ENCODE measurements at regions not wholly inside any gene's neighbourhood (a gene's known extent, or its start where the extent isn't known, plus 50 kb on each side); places are given as distances from the start of the nearest gene placed in this dataset.

DNA sequence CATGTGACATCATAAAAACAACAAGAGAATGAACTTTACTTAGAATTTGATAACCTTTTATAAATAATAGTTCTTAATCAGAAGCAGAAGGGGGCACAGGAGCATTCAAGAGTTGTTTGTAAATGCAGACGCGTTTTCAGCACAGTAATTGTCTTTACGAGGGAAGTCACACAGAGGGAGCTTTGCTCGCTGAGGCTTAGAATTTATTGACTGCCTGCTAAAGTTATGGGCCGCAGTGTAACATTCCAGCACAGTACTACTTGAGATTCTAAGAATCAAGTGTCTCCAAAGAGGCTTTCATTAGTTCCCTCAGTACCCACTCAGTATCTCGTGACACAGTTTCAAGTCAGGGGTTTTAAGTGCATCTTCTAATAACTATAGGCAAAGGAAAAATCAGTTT is 288.7 kb downstream of the NR2F2 start:
- no peaks in the 10 kb centered on the region for H3K9me1 ChIP-seq (ENCODE audit: control insufficient read depth, extremely low read depth, insufficient read depth, low read length)
- H3K36me3 ChIP-seq (ENCODE audit: control insufficient read depth in 2 of 2, extremely low read depth in 1 of 2, insufficient read depth in 2 of 2, low read length in 2 of 2), result no peaks in the 10 kb centered on the region
- no peak overlapping the region for H3K4me3 ChIP-seq (ENCODE audit: control insufficient read depth in 2 of 3, extremely low read depth in 1 of 3, insufficient read depth in 2 of 3, low read depth in 1 of 3, low read length in 3 of 3)
- TF ChIP-seq, protein P1, sequence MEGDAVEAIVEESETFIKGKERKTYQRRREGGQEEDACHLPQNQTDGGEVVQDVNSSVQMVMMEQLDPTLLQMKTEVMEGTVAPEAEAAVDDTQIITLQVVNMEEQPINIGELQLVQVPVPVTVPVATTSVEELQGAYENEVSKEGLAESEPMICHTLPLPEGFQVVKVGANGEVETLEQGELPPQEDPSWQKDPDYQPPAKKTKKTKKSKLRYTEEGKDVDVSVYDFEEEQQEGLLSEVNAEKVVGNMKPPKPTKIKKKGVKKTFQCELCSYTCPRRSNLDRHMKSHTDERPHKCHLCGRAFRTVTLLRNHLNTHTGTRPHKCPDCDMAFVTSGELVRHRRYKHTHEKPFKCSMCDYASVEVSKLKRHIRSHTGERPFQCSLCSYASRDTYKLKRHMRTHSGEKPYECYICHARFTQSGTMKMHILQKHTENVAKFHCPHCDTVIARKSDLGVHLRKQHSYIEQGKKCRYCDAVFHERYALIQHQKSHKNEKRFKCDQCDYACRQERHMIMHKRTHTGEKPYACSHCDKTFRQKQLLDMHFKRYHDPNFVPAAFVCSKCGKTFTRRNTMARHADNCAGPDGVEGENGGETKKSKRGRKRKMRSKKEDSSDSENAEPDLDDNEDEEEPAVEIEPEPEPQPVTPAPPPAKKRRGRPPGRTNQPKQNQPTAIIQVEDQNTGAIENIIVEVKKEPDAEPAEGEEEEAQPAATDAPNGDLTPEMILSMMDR (optimal IDR thresholded peaks at IDR 0.05 in 1 of 3, IDR thresholded peaks at IDR 0.05 in 1 of 3, conservative IDR thresholded peaks at IDR 0.05 in 1 of 3; ENCODE audit: extremely low read depth in 1 of 3, insufficient read depth in 2 of 3, low read length in 3 of 3), result no peak
- TF ChIP-seq EZH2 (IDR thresholded peaks at IDR 0.05; ENCODE audit: low read length), result no peak
- H2AFZ ChIP-seq (ENCODE audit: control insufficient read depth, low read length), result no peak overlapping the region
- dilution Hi-C loops (cut with MboI; ENCODE audit: extremely low pct_ligation_motif_present, low sequenced_read_pairs), result no loop called here
- no peak overlapping the region for H3K9ac ChIP-seq (ENCODE audit: control insufficient read depth, extremely low read depth, insufficient read depth, low read length)
- H4K20me1 ChIP-seq (ENCODE audit: control insufficient read depth, extremely low read depth, insufficient read depth, low read length), result no peaks in the 10 kb centered on the region
- no peaks in the 10 kb centered on the region for H3K79me2 ChIP-seq (ENCODE audit: control insufficient read depth, insufficient read depth, low read length)
- H3K9me3 ChIP-seq (ENCODE audit: control insufficient read depth, low read depth, low read length), result no peaks in the 10 kb centered on the region
- H3K4me2 ChIP-seq (ENCODE audit: control insufficient read depth, extremely low read depth, insufficient read depth, low read depth, low read length), result no peak overlapping the region
- FAIRE-seq (no peak), DNase-seq (ENCODE audit: low read depth, low spot score) (no peak)
- H3K27ac ChIP-seq (ENCODE audit: control insufficient read depth, insufficient read depth, low read length), result no peak overlapping the region
- no peaks in the 10 kb centered on the region for H3K27me3 ChIP-seq (ENCODE audit: control insufficient read depth, extremely low read depth, insufficient read depth, low read length)
- no peaks in the 10 kb centered on the region for H3K4me1 ChIP-seq (ENCODE audit: control insufficient read depth, extremely low read depth, insufficient read depth, low read length)

DNA sequence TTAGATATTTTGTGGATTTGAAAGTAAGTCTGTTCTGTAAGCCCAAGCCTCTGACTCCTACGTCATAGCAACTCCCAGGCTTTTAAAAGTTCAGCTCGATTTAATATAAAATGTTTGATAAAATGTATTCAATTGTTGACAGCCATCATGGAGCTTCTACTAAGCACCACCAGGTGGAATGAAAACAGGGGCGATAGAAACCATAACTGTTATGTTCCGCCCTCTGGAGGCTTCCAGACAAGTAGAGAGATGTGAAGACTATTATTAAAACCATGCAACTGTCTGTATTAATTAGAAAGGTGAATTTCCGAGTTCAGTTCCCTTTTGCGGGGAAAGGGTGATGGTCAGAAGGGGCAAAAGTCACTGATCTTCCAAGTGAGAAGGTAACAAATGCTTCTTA is 292.2 kb downstream of the NR2F2 start:
- no peaks in the 10 kb centered on the region for H3K27me3 ChIP-seq (ENCODE audit: control insufficient read depth, extremely low read depth, insufficient read depth, low read length)
- H2AFZ ChIP-seq (ENCODE audit: control insufficient read depth, low read length), result no peak overlapping the region
- no peak overlapping the region for H3K27ac ChIP-seq (ENCODE audit: control insufficient read depth, insufficient read depth, low read length)
- H3K79me2 ChIP-seq (ENCODE audit: control insufficient read depth, insufficient read depth, low read length), result no peaks in the 10 kb centered on the region
- no peak for FAIRE-seq
- H3K36me3 ChIP-seq (ENCODE audit: control insufficient read depth in 2 of 2, extremely low read depth in 1 of 2, insufficient read depth in 2 of 2, low read length in 2 of 2), result no peaks in the 10 kb centered on the region
- H3K9me3 ChIP-seq (ENCODE audit: control insufficient read depth, low read depth, low read length), result no peaks in the 10 kb centered on the region
- H3K4me3 ChIP-seq (ENCODE audit: control insufficient read depth in 2 of 3, extremely low read depth in 1 of 3, insufficient read depth in 2 of 3, low read depth in 1 of 3, low read length in 3 of 3), result no peak overlapping the region
- no peak overlapping the region for H3K9ac ChIP-seq (ENCODE audit: control insufficient read depth, extremely low read depth, insufficient read depth, low read length)
- no peaks in the 10 kb centered on the region for H3K4me1 ChIP-seq (ENCODE audit: control insufficient read depth, extremely low read depth, insufficient read depth, low read length)
- H4K20me1 ChIP-seq (ENCODE audit: control insufficient read depth, extremely low read depth, insufficient read depth, low read length), result no peaks in the 10 kb centered on the region
- dilution Hi-C loops (cut with MboI; ENCODE audit: extremely low pct_ligation_motif_present, low sequenced_read_pairs), result no loop called here
- H3K9me1 ChIP-seq (ENCODE audit: control insufficient read depth, extremely low read depth, insufficient read depth, low read length), result no peaks in the 10 kb centered on the region
- no peak overlapping the region for H3K4me2 ChIP-seq (ENCODE audit: control insufficient read depth, extremely low read depth, insufficient read depth, low read depth, low read length)
- no peak for DNase-seq (ENCODE audit: low read depth, low spot score)
- no peak for TF ChIP-seq EZH2 (IDR thresholded peaks at IDR 0.05; ENCODE audit: low read length)
- TF ChIP-seq, protein P1 (optimal IDR thresholded peaks at IDR 0.05 in 1 of 3, IDR thresholded peaks at IDR 0.05 in 1 of 3, conservative IDR thresholded peaks at IDR 0.05 in 1 of 3; ENCODE audit: extremely low read depth in 1 of 3, insufficient read depth in 2 of 3, low read length in 3 of 3), result no peak
